ENCODE measurements at regions not wholly inside any gene's neighbourhood (a gene's known extent, or its start where the extent isn't known, plus 50 kb on each side); places are given as distances from the start of the nearest gene placed in this dataset.

DNA sequence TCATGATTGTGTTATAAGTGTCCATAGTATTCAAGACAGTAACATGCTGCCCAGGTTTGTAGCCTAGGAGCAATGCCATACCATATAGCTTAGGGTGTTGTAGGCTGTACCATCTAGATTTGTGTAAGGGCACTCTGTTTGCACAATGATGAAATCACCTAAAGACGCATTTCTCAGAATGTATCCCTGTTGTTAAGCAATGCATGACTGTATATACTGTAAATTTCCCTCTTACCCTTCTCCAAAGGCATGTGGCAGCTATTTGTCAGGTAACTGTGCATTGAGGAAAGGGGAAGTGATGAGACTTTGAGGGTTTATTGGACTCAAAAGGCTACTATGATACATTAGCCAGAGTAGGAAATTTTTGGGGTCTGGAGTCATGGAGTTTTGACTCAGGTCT lies 180.8 kb downstream of the VAPA start:
- Histone ChIP-seq H4K8ac (ENCODE audit: low read depth in 2 of 2, low read length in 2 of 2) (no peak overlapping the region), H2BK120ac (ENCODE audit: low read depth, low read length) (no peak overlapping the region), H3K14ac (replicated peaks; ENCODE audit: low read depth, low read length) (no peak overlapping the region), H4K5ac (ENCODE audit: low read depth, low read length) (no peak overlapping the region), H3K9ac (ENCODE audit: low read depth, low read length) (no peak overlapping the region), H2BK5ac (ENCODE audit: low read depth, low read length, poor library complexity, severe bottlenecking) (no peak overlapping the region), H3K9me3 (ENCODE audit: control insufficient read depth, insufficient read depth, low read length) (no peaks in the 10 kb centered on the region), H2AFZ (replicated peaks; ENCODE audit: low read length, poor library complexity) (no peak overlapping the region), H3K27ac (ENCODE audit: insufficient read depth, low read length) (no peak overlapping the region), H3K36me3 (ENCODE audit: control insufficient read depth, insufficient read depth, low read length) (no peaks in the 10 kb centered on the region), H3K18ac (ENCODE audit: low read depth, low read length) (no peak overlapping the region), H4K91ac (ENCODE audit: insufficient read depth, low read depth, low read length) (no peak overlapping the region), H3K4me1 (ENCODE audit: control insufficient read depth, insufficient read depth, low read length) (peaks cover 6% of the 10 kb centered on the region; the same call in 1 of the 2 replicates), H3K4me2 (ENCODE audit: low read depth, low read length) (no peak overlapping the region), H2AK9ac (replicated peaks; ENCODE audit: low read depth, low read length, poor library complexity) (no peak overlapping the region), H2AK5ac (ENCODE audit: low read depth, low read length) (no peak overlapping the region), H3K23ac (ENCODE audit: low read depth, low read length) (no peak overlapping the region), H3K4me3 (ENCODE audit: insufficient read depth, low read depth, low read length) (no peak overlapping the region), H3K56ac (ENCODE audit: extremely low read depth, insufficient read depth, low read length) (no peak overlapping the region), H4K20me1 (ENCODE audit: insufficient read depth, low read length) (no peaks in the 10 kb centered on the region), H3K9me1 (ENCODE audit: insufficient read depth, low read length) (no peaks in the 10 kb centered on the region; the same call in 1 of the 2 replicates), H3K4ac (ENCODE audit: low read depth, low read length) (no peak overlapping the region), H2BK20ac (ENCODE audit: low read depth, low read length) (peak overlapping the region; percentile 38; the same call in 1 of the 2 replicates), H3K27me3 (ENCODE audit: control insufficient read depth, insufficient read depth, low read length) (peaks cover 2% of the 10 kb centered on the region; the same call in 1 of the 2 replicates), H2BK15ac (ENCODE audit: low read depth, low read length) (no peak overlapping the region), H3K79me1 (ENCODE audit: low read depth in 1 of 2, low read length in 2 of 2) (no peaks in the 10 kb centered on the region)
- TF ChIP-seq SMC3 (IDR thresholded peaks at IDR 0.05; ENCODE audit: low read depth, low read length) = no peak
- TF ChIP-seq RAD21 (IDR thresholded peaks at IDR 0.05; ENCODE audit: low read length) = no peak
- peak; percentile 22; the same call in 1 of the 2 replicates for TF ChIP-seq CEBPB (IDR thresholded peaks at IDR 0.05; ENCODE audit: low read depth, low read length)
- no peak for TF ChIP-seq NFE2L2 (IDR thresholded peaks at IDR 0.05; ENCODE audit: low read depth, low read length)
- ChIA-PET POLR2A (ENCODE audit: unreplicated experiment) (no interaction called here), CTCF (interaction anchor here (1.0 kb wide), 1 partner anchor 13 kb away, joined by 3 read pairs; no protein-coding TSS in a partner anchor)
- no TSS peak for BruUV-seq (replicated peaks)
- in situ Hi-C loops (cut with MboI; ENCODE audit: low sequenced_read_pairs) (no loop called here), dilution Hi-C loops (cut with HindIII; ENCODE audit: low sequenced_read_pairs, unreplicated experiment) (no loop called here), intact Hi-C loops (cut with micrococcal nuclease) (no loop called here)
- DNase-seq (no peak), ATAC-seq (ENCODE audit: low read depth) (peak; percentile 41)
- no CpG with 5 or more reads among the region's 1 CpG for WGBS, 2 experiments (ENCODE audit: extremely low coverage in 2 of 2, insufficient read length in 1 of 2)

Measured in IMR-90 (cell line).